GM18873 (cell line): ENCODE measurements at regions not wholly inside any gene's neighbourhood (a gene's known extent, or its start where the extent isn't known, plus 50 kb on each side); places are given as distances from the start of the nearest gene placed in this dataset.

Experiments
- ATAC-seq: cut with Tn5 transposase; IDR thresholded peaks from one replicate; pipeline ENCODE4 v1.9.1; 2021; ENCODE audit warnings: mild to moderate bottlenecking, moderate library complexity, moderate number of reproducible peaks; ENCODE audit not compliant: unreplicated experiment, low FRiP score

DNA sequence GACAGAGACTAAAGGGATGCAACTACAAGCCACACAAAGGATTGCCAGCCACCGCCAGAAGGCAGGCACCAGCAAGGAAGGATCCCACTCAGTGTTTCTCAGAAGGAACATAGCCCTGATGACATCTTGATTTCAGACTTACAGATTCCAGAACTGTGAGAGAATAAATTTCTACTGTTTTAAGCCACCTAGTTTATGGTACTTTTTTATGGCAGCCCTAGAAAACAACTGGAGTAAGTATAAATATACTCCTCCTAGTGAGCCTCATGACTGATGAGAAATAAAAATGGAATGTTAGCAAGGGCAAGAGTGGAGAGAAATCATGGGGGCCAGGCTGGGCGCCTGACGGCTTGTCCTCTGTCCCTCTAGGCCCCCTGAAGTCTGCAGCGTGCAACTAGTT lies 307.3 kb downstream of the PIK3R1 start:
- ATAC-seq = no peak

DNA sequence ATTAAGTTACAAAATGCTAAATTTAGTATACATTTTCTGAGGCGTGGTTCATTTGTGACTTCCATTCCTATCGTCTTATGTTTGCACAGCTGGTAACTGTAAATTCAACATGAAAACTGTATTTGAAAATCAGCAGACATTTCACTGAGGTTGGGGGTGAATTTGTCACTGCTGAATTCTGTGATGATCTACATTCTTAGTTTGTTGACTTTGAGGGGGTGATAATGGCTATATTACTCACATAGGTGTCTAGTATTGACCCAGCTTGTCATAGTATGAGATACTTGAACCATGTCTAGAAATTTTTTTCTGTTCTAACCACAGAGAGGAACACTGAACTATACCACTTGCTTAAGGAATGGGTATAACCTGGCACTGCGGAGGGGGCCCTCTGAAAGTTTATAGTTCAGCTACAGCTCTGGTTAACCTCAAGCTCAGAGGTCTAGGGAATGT lies 313.3 kb downstream of the PIK3R1 start:
- ATAC-seq = no peak

DNA sequence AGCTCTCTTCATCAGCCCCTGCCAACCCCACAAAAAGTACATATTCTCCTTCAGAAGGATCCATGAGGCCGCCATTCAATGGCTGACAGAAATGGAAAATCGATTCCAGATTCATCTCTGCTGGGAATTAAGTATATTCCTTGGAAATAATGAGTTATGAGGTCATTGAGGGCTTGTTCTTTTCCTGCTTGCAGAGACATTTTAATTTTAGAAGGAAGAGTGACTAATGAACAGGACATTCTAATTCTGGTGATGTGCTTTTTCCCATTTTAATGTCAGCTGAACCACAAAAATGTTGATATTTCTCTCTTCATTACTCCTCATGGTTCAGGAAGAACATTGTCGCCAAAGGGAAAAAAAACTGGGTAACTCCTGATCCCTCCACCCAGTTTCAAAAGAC lies 314.0 kb downstream of the PIK3R1 start:
- ATAC-seq = no peak

DNA sequence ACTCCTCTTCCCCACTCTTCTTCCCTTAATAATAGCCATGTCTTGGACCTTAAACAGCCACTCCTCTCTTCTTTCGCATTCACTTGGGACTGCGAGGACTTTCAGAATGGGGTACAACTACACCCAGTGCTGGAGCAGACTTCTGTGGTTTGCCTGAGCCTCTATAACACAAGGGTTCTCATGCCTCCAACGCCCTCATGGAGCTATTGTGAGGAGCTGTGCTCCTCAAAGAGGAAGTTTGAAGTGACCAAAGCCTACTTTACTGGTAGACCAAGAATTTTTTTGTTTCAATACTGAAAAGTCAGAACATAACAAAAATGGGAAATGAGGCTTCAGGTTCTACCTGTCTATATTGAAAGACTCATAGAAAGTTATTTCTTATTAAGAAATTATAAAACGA lies 316.4 kb downstream of the PIK3R1 start:
- ATAC-seq = no peak

DNA sequence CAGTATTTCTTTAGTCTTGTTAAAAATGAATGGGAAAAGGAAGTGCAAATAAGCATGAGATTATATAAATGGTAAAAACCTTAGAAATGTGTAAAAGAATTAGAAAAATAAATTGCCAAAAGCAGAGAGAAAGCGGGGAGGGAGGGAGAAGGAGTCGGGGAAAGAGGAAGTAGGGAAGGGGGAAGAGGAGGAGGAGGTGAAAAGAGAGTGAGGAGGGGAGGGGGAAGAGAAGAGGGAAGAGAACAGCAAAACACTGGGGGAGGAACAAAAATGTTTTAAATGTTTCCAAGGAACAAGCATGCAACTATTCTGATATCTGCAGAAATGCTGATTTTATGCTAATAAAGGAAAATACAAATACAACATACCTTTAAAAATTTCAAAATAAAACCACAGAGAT lies 317.5 kb downstream of the PIK3R1 start:
- ATAC-seq = no peak

DNA sequence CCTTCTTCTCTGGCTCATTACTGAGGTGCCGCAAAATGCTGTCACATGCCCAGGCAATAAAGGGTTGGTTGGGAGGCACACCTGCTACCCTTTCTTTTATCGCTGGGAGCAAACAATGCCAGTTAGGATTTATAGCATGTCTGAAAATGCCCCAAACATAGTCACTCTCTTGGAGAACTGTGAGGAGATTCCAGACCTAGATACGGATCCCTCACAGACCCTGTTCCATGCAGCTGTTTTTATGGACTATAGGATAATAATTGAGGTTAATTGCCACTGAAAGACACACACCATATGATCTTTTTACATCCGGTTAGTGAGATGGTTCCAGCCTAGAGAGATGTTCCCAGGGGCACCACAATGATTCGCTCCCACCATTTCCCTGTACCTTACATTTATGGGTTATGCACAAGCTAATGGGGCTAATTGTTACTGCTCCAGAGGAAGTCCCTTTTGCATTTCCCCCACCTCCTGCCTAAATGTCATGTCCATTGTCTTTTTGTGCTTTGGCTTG lies 318.1 kb downstream of the PIK3R1 start:
- no peak for ATAC-seq

DNA sequence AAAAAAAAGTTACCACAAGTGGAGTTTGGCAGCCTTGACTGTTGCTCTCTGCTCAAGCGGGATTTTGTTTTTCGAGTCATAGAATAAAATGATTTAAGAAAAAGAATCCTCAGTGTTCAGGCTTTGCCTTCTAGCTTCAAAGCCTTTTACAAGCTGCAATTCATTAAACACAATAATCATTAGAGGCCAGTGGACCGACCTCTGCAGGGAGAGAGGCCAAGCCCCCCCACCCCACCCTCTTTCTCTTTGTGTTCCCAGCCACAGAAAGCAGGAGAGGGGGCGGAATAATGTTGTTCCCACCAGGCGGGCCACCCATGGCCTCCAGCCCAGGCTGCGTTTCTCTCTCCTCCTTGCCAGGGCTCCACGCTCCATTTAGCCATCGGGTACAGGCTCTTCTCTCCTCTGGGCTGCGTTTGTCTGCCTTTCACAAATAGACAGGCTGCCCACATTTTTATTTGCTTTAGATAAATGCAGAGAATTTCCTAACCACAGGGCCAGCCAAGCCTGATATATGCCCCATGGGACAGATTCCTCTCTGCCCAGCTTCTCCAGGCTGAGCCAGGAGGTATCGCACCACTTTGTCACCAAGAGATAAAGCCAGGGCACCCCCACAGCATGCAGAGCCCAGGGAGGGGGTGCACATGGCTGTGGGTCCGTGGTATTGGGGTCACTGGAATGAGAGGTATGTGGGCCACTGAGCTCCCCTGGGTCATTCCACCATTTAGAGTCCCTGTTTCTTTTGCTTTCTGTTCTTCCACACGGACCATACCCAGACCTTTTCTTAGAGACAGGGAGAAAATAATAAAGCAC lies 318.8 kb downstream of the PIK3R1 start:
- ATAC-seq = no peak

DNA sequence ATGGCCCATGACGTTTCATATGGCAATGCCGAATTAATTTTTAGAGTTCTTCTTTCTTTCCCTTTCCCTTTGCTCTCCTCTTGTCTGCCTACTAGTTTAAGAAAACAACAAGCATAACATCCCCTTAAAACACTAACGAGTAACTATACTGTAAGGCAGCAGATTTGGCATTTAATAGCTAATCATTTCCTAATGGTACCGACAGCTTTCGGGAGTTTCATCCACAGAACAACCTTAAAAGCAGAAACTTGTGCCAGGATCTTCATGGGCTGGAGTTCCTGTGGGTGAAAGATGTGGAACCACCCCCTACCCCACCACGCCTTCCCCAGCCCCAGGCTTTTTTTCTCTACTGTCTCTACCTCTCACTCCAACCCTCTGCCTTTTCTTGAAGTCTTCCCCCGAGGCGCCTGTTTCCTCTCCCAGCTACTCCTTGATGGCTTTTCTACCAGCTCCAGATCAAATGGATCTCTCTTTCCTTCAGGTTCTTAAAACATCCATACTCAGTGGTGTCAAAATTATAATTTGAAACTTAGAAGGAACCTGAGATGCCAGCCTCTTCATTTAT lies 319.5 kb downstream of the PIK3R1 start:
- ATAC-seq = no peak

DNA sequence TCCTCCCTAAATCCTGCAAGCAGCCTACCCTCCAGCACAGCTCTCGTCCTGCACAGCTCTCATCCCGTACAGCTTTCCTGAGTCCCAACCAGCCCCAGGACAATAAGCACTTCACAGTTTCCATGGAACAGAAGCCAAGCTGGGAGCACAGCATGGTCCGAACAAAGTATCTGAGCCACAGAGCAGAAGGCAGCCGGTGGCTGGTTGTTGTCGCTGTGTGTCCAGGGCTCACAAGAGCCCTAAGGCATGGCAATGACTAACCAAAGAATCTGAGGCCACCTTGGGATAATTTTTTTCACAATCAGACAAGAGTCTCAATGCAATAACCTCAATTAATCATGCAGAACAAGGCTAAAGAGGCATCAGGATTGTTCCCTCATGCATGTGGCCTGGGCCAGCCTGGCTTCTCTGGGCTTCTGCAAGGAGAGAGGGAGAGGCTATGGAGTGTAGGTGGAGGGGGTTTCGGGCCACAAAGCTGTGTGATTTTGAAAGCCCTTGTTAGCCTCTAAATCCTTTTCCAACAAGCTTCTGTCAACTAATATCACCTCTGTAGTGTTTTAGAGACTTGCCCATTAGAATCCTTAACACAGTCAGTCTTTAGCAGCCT lies 323.4 kb downstream of the PIK3R1 start:
- ATAC-seq = no peak

DNA sequence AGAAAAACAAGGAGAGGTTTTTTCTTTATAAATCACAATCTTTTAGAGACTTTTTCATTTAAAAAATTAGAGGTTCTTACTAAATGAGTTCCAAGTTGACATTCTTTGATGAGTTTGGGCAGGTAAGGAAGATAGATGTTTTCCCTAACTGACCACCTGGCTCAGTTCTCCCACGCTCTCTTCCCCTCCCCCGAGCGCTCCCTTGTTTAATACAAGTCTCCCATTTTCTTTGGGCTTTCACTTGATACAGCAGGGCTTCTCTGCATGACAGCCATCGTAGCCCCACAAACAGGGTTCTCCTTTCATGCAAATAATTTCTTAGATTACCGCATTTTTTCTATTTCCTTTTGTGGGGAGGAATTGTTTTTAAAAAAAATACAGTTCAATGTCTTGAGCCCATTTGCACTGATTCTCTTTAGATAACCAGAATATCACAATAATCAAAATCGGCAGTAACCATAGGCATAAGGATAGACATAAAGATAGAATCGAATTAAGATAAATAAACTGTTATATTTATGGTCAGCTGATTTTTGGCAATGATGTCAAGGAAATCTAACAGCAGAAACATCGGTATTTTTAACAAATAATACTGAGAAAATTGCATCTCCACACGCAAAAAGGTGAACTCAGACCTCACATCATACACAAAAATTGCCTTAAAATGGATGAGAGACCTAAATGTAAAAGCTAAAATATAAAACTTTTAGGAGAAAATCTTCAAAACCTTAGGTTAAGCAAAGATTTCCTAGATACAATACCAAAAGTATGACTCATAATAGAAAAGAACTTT lies 325.4 kb downstream of the PIK3R1 start:
- no peak for ATAC-seq

DNA sequence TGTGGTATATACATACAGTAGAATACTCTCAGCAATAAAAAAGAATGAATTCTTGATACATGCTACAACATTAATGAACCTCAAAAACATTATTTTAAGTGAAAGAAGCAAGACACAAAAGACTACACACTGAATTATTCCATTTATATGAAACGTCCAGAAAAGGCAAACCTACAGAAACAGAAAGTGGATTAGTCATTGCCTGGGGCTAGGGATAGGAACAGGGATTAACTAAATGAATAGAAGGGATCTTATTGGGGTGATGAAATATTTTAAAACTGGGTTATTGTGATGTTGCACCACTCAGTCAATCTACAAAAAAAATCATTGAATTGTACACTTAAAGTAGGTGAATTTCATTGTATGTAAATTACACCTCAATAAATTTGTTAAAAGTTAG lies 326.7 kb downstream of the PIK3R1 start:
- ATAC-seq = no peak

DNA sequence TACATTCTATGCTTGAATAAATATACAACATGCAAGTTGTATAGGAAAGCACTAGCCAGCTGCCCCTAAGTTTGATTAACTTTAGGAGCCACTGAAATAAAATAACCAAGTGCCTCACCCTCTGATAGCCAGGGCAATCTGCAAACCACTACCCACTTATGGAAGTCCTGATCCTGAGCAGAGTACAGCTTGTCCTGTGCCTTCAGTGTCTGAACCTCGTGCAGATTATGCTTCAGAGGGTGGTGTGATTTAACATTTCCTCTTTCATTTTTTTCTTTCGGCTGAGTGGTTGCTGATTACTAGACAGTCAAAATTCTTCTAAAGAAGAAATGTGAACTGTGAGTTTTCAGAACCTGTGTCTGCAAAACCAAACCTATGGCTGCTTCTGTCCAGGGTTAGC lies 327.7 kb downstream of the PIK3R1 start:
- ATAC-seq = no peak

DNA sequence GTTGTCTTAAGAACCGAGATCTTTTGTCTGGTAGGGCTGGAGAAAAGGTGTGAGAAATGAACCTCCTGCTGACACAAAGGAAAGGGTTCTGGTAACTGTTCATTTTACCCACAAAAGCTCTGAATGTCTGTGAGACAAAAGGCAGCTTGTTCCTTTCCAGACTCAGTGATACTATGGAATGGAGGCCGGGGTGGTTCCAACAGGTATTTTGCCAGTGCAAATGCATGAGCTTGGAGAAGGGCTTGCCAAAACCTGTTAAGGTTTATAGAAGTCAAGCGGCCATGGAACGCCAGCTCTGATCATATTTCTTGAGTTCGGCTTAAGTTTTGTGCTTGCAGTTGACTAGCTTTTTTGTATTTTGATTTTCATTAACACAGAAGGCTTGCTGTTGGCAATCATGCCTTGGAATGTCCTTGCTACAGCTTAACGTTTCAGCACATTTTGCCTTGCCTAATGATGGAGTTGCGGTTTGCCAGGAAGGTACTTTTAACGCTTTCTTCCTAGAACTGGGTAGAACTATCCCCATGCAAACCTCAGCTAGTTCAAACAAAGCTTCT lies 328.6 kb downstream of the PIK3R1 start:
- no peak for ATAC-seq

DNA sequence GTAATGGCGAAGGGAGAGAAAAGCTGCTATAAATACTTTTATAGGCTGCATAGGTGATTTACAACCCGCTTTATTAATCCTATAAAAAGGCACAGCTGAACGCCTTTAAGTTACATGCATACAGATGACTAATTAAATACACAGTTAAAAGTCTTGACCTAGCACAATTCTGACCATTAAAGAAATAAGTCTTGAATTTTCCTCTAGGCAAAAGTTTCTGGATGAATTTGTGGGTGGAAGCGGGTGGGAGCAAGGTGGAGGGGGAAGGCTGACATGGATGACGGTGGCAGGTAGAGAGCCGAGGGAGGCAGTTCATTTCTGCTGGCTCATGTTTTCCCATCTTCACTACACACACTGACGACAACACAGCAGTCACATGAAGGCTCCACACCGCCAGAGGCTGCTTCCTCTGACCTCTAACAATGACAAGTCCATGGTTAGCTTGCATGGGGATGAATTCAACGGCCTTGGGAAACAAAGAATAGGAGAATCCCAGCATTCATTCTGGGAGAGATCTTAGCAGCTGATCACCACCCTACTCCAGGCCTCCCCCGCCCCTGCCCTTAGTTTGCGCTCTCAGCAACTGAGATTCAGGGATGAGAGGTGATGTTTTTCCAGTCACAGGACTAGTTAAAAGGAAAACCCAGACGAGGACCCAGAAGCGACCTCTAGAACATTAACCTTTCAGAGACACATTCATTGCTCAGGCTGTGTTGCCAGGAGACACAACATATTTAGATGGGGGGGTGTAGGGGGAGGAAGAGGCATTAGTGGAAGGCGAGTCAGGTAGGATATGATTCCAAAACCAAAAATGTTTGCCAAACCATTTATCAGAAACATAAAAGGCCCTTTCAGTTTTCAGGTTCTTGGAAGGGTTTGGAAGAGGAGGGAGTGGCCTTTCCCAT lies 329.3 kb downstream of the PIK3R1 start:
- no peak for ATAC-seq

DNA sequence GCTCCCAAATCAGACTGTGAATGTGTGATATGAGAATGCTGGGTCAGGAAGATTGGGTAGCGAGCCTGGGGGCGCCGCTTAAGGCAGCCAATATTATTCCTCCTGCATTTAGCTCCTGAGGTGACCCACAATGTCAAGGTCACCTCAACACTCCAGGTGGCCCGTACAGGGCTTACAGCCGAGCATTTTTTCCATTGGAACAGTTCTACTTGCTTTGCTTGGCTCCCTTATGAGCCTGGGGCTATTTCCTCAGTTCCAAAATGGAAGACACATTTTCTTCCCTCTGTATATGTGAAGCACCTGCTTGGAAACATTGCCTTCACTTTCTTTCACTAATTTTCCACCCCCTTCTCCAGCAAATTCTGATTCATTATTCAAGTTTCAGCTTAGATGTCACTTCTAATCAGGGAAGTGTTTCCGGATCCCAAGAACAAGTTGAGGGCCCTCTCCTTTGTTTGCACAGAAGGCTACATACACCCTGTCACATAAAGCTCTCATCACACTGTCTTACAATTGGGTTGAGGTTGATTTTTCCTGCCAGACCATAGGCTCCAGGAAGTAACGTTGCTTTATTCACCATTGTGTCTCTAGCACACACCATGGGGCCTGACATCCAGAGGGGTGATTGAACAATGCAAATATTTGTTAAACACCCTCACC lies 330.2 kb downstream of the PIK3R1 start:
- ATAC-seq = no peak

DNA sequence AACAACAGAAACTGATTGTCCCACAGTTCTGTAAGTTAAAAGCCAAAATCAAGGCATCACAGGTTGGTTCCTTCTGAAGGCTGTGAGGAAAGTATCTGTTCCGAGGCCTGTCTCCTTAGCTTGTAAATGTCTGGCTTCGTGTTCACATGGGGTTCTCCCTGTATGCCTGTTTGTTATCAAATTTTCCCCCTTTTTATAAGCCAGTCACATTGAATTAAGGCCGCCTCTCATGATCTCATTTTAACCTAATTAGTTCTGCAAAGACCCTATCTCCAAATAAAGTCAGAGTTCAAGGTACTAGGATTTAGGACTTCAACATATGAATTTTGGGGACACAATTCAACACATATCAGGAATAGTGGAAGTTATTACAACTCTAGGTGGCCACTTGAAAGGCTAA lies 331.5 kb downstream of the PIK3R1 start:
- no peak for ATAC-seq

DNA sequence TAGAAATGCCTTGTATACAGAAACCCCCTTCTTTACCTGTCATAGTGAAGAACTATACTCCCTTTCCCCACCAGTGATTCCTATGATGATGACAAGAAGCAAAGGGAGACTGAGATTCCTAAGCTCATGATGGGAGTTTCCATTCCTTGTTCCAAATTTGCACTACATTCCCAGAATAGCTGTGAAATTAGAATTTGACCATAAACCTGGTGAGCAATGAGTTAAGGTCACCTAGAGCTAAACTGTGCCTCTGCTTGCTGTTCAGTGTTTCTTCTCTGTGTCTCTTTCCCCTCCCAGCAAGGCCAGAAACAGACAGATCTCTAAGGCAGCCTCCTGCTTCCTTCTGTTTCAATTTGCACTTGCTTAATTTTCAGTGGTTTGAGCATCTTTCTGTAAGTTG lies 332.1 kb downstream of the PIK3R1 start:
- no peak for ATAC-seq

DNA sequence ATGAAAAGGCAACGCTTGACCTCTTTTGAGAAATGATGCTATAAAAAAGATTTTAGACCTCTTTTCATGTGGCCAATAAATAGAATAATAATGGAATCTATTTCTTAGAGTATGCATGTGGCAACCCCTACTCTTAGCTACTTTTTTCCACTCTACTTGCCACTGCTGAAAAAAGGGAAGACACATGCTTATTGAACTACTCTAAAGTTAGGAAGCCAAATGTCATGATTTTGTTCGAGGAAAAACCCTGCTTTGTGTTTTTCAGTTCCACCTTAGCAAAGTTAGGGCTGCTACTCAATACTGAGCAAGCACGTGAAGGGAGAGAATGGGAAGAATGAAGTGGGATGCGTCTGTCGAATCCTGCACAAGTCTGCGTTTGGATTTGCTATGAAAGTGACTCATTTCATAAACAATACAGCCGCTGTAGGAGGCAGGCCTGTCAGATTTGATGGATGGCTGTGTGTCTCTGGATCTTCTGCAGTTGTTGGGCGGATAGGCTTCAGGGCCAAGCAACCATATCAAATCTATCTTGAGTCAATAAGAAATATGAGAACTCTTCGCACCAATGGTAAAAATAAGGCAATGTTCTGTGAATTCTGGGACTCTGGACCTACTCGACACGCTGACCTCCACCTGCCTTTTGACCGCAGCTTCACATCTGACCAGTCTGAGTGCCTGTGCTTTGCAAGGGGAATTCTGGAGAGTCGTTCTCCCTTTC lies 333.6 kb downstream of the PIK3R1 start:
- ATAC-seq = no peak
